Glutamatergic neuron (in vitro differentiated cells): ENCODE measurements at regions not wholly inside any gene's neighbourhood (a gene's known extent, or its start where the extent isn't known, plus 50 kb on each side); places are given as distances from the start of the nearest gene placed in this dataset.

Experiments used
- DNase-seq: peaks from one replicate; pipeline ENCODE4 v3.0.0; 2022
- H3K27ac Mint-ChIP-seq: one replicate; pipeline ENCODE4 v1.8.0; 2020; ENCODE audit warnings: mild to moderate bottlenecking, mixed read lengths, inconsistent platforms; ENCODE audit not compliant: unreplicated experiment
- H3K27me3 Mint-ChIP-seq: one replicate; pipeline ENCODE4 v1.8.0; 2020; ENCODE audit warnings: mild to moderate bottlenecking, moderate library complexity, mixed read lengths, inconsistent platforms; ENCODE audit not compliant: unreplicated experiment
- H3K36me3 Mint-ChIP-seq: one replicate; pipeline ENCODE4 v1.8.0; 2020; ENCODE audit warnings: mild to moderate bottlenecking, mixed read lengths, inconsistent platforms; ENCODE audit not compliant: unreplicated experiment
- H3K4me1 Mint-ChIP-seq: one replicate; pipeline ENCODE4 v1.8.0; 2020; ENCODE audit warnings: mild to moderate bottlenecking, low read depth, mixed read lengths, inconsistent platforms; ENCODE audit not compliant: unreplicated experiment
- H3K4me3 Mint-ChIP-seq: one replicate; pipeline ENCODE4 v1.8.0; 2020; ENCODE audit warnings: mild to moderate bottlenecking, mixed read lengths, inconsistent platforms; ENCODE audit not compliant: unreplicated experiment
- H3K9me3 Mint-ChIP-seq: one replicate; pipeline ENCODE4 v1.8.0; 2020; ENCODE audit warnings: mild to moderate bottlenecking, moderate library complexity, mixed read lengths, inconsistent platforms; ENCODE audit not compliant: unreplicated experiment
- CTCF ChIP-seq: fragments of 200-600 bp; sonication (generic); IDR thresholded peaks from one replicate; pipeline ENCODE4 v1.5.0; 2021; ENCODE audit not compliant: partially characterized antibody, unreplicated experiment

GRCh38 chr18:79596446-79597175 is 83.0 kb upstream of the CTDP1 start:
- Mint-ChIP-seq H3K4me1 (no peaks in the 10 kb centered on the region), H3K9me3 (peaks cover 2% of the 10 kb centered on the region), H3K4me3 (no peak overlapping the region), H3K36me3 (peaks cover 5% of the 10 kb centered on the region), H3K27ac (no peak overlapping the region), H3K27me3 (no peaks in the 10 kb centered on the region)
- no peak for DNase-seq
- no peak for TF ChIP-seq CTCF

DNA sequence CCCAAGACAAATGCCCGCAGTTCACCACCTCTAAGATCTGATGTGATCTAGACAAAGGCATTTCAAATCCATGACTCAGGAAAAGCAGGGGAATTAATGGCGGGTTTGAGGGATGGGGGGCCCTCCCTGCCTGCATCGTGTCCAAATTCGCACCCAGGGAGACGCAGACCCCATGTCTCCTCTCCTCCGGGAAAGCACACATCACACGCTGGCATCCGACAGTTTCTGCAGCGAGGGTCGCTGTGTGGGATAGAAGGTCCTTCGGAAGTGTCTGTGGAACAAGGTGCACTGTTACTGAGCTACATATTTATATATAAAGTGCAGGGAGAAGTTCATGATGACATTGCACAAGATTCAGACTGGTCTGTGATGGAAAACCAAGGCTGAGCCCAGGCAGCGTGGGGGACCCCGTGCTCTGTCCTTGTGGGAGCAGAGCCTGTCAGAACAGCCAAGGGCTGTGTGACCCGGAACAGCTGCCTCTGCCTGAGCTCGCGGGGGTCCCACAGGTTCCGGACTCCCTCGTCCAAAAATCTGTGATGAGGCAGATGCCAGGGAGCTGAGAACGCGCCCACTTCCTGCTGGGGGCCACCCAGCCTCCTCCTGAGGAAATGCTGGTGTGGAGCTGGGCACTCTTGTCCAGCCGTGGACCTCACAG is 82.3 kb upstream of the CTDP1 start:
- H3K9me3 Mint-ChIP-seq = peaks cover 2% of the 10 kb centered on the region
- DNase-seq = no peak
- no peak overlapping the region for H3K4me3 Mint-ChIP-seq
- peaks cover under 1% of the 10 kb centered on the region for H3K36me3 Mint-ChIP-seq
- no peak overlapping the region for H3K27ac Mint-ChIP-seq
- H3K4me1 Mint-ChIP-seq = no peaks in the 10 kb centered on the region
- no peaks in the 10 kb centered on the region for H3K27me3 Mint-ChIP-seq
- TF ChIP-seq CTCF = no peak

GRCh38 chr18:79597831-79598632 is 81.6 kb upstream of the CTDP1 start:
- no peak for TF ChIP-seq CTCF
- Mint-ChIP-seq H3K4me1 (peaks cover 3% of the 10 kb centered on the region), H3K4me3 (no peak overlapping the region), H3K9me3 (peaks cover 2% of the 10 kb centered on the region), H3K27me3 (no peaks in the 10 kb centered on the region), H3K36me3 (no peaks in the 10 kb centered on the region), H3K27ac (no peak overlapping the region)
- DNase-seq = peak; percentile 14

DNA sequence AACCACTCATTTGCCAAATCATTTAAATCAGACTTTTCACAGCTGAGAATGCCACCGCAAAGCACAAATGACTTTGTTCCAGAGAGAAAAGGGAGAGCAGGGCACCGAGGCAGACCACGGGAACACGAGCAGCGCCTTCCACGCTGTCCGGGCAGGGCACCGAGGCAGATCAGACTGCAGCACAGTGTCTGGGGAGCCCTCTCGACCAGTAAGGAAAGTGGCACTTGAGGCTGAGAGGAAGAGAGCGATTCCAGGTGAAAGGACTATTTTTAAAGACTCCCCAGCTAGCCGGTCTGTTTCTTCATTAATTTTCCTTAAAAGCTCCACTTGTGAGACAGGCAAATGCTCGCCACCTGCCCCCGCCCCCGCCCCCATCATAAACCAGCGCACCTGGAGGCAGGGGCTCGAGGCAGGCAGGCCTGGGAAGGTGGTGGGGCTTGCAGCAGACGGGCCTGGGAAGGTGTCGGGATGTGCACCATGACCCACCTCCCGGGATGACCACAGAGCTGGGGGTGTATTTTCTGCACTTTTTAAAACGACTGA is 80.9 kb upstream of the CTDP1 start:
- Mint-ChIP-seq H3K4me3 (no peak overlapping the region), H3K27me3 (no peaks in the 10 kb centered on the region), H3K9me3 (peaks cover 2% of the 10 kb centered on the region), H3K4me1 (peaks cover 3% of the 10 kb centered on the region), H3K27ac (no peak overlapping the region), H3K36me3 (no peaks in the 10 kb centered on the region)
- TF ChIP-seq CTCF = no peak
- DNase-seq = no peak
